ENCODE measurements at regions not wholly inside any gene's neighbourhood (a gene's known extent, or its start where the extent isn't known, plus 50 kb on each side); places are given as distances from the start of the nearest gene placed in this dataset.

- TF ChIP-seq CTCF (IDR thresholded peaks at IDR 0.05) (no peak), POLR2A (IDR thresholded peaks at IDR 0.05) (no peak), EP300 (IDR thresholded peaks at IDR 0.05; ENCODE audit: low read depth) (no peak)
Measured at GRCh38 chr12:72100854-72101253, 162.2 kb downstream of the TPH2 start.
